ENCODE measurements at regions not wholly inside any gene's neighbourhood (a gene's known extent, or its start where the extent isn't known, plus 50 kb on each side); places are given as distances from the start of the nearest gene placed in this dataset.
A peak's percentile ranks its signal among the peaks of the same experiment; 100 is the strongest.

DNA sequence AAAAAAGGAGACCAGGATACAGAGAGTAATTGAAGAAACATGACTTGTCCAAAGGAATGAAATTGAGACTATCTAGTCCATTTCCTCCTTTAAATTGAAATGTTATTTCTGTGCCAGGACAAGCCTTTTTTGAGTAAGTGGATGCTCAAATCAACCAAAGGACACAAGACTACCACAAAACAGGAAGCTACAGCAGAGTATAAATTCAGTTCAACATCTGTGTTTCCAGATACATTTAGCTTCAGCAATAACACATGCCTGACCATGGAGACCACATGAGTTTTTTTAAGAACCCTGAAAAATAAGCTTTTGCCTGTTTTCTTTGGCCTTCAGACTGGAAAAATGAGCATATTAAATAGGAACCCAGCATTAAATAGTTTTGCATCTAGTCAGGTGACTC lies 707.5 kb downstream of the ZWINT start:
- no peaks in the 10 kb centered on the region for H3K27me3 ChIP-seq (ENCODE audit: control insufficient read depth, insufficient read depth, low read length)
- TF ChIP-seq, protein P1, sequence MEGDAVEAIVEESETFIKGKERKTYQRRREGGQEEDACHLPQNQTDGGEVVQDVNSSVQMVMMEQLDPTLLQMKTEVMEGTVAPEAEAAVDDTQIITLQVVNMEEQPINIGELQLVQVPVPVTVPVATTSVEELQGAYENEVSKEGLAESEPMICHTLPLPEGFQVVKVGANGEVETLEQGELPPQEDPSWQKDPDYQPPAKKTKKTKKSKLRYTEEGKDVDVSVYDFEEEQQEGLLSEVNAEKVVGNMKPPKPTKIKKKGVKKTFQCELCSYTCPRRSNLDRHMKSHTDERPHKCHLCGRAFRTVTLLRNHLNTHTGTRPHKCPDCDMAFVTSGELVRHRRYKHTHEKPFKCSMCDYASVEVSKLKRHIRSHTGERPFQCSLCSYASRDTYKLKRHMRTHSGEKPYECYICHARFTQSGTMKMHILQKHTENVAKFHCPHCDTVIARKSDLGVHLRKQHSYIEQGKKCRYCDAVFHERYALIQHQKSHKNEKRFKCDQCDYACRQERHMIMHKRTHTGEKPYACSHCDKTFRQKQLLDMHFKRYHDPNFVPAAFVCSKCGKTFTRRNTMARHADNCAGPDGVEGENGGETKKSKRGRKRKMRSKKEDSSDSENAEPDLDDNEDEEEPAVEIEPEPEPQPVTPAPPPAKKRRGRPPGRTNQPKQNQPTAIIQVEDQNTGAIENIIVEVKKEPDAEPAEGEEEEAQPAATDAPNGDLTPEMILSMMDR (IDR thresholded peaks at IDR 0.05; ENCODE audit: borderline replicate concordance, extremely low read depth, insufficient read depth), result no peak
- no peak overlapping the region for H3K27ac ChIP-seq (ENCODE audit: low read depth in 2 of 2, low read length in 2 of 2)
- FAIRE-seq, result no peak
- no peaks in the 10 kb centered on the region for H3K4me1 ChIP-seq (ENCODE audit: control insufficient read depth in 2 of 3, insufficient read depth in 2 of 3, low read depth in 1 of 3, low read length in 3 of 3)
- H3K36me3 ChIP-seq (ENCODE audit: control insufficient read depth in 2 of 3, insufficient read depth in 3 of 3, low read length in 3 of 3), result no peaks in the 10 kb centered on the region
- no peak overlapping the region for H3K9ac ChIP-seq (ENCODE audit: low read length in 3 of 3)
- H3K9me3 ChIP-seq (ENCODE audit: control insufficient read depth in 2 of 3, insufficient read depth in 1 of 3, low read length in 3 of 3), result no peaks in the 10 kb centered on the region
- no peak overlapping the region for H3K4me3 ChIP-seq (ENCODE audit: low read length in 3 of 3)
- intact Hi-C loops (cut with DNase I), result no loop called here
- DNase-seq, result no peak

DNA sequence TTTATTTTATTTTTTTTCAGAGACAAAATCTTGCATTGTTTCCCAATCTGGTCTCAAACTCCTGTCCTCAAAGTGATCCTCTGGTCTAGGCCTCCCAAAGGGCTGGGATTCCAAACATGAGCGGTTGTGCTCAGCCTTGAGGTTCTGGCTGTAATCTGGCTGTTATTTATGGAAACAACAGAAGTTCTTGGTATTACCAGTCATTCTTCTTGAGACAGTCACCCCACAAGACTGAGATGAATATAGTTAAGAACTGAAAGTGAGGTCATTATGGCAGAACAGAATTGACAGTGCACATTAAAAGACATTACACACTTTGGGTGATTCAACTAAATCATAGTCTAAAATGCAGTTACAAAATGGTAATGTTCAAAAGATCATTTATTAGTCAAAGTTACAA lies 719.5 kb downstream of the ZWINT start:
- no peaks in the 10 kb centered on the region for H3K27me3 ChIP-seq (ENCODE audit: control insufficient read depth, insufficient read depth, low read length)
- FAIRE-seq (no peak), DNase-seq (no peak)
- intact Hi-C loops (cut with DNase I), result no loop called here
- H3K36me3 ChIP-seq (ENCODE audit: control insufficient read depth in 2 of 3, insufficient read depth in 3 of 3, low read length in 3 of 3), result no peaks in the 10 kb centered on the region
- TF ChIP-seq, protein P1 (IDR thresholded peaks at IDR 0.05; ENCODE audit: borderline replicate concordance, extremely low read depth, insufficient read depth), result no peak
- no peak overlapping the region for H3K9ac ChIP-seq (ENCODE audit: low read length in 3 of 3)
- H3K4me3 ChIP-seq (ENCODE audit: low read length in 3 of 3), result no peak overlapping the region
- no peak overlapping the region for H3K27ac ChIP-seq (ENCODE audit: low read depth in 2 of 2, low read length in 2 of 2)
- no peaks in the 10 kb centered on the region for H3K9me3 ChIP-seq (ENCODE audit: control insufficient read depth in 2 of 3, insufficient read depth in 1 of 3, low read length in 3 of 3)
- no peaks in the 10 kb centered on the region for H3K4me1 ChIP-seq (ENCODE audit: control insufficient read depth in 2 of 3, insufficient read depth in 2 of 3, low read depth in 1 of 3, low read length in 3 of 3)

DNA sequence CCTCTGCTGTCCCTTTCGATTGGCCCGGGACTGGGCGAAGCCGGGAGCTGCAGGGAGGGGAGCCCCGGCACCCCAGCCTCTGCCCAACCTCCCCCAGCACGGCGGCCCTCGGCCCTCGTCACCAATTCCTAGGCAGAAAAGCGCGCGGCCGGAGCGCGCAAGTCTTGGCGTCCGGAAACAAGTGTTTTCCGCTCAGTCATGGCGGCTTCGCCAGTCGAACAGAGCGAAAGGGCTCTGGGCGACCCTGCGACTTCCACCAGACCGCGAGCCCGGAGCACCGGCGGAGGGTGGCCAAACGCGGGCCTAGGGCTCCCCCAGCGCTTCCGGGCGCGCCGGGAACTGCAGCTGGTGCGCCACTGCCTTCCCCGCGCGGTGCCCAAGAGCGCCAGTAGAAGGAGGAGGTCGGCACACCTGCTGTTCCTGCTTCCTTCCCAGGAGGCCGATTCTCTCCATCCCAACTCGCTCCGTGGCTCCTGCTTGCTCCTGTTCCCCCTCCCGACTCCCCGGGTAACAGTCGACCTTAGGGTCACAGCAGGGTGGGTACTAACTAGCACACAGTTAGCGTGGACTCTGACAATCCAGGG lies 729.9 kb downstream of the ZWINT start:
- Histone ChIP-seq H3K4me3 (ENCODE audit: low read length in 3 of 3) (peak overlapping the region; percentile 56 to 73 (median 71)), H3K4me1 (ENCODE audit: control insufficient read depth in 2 of 3, insufficient read depth in 2 of 3, low read depth in 1 of 3, low read length in 3 of 3) (peaks cover 0 to 5% (median 0%) of the 10 kb centered on the region in 3 donors), H3K27ac (ENCODE audit: low read depth in 2 of 2, low read length in 2 of 2) (no peak overlapping the region), H3K36me3 (ENCODE audit: control insufficient read depth in 2 of 3, insufficient read depth in 3 of 3, low read length in 3 of 3) (no peaks in the 10 kb centered on the region), H3K9ac (ENCODE audit: low read length in 3 of 3) (peak overlapping the region in 1 of 3 donors; percentile 34), H3K27me3 (ENCODE audit: control insufficient read depth, insufficient read depth, low read length) (no peaks in the 10 kb centered on the region), H3K9me3 (ENCODE audit: control insufficient read depth in 2 of 3, insufficient read depth in 1 of 3, low read length in 3 of 3) (no peaks in the 10 kb centered on the region)
- DNase-seq (peak; percentile 73 to 93 (median 91)), FAIRE-seq (no peak)
- TF ChIP-seq, protein P1 (IDR thresholded peaks at IDR 0.05; ENCODE audit: borderline replicate concordance, extremely low read depth, insufficient read depth), result peak; percentile 49
- intact Hi-C loops (cut with DNase I), result no loop called here

Measured in kidney (tissue), 13 donors.